ENCODE measurements at regions not wholly inside any gene's neighbourhood (a gene's known extent, or its start where the extent isn't known, plus 50 kb on each side); places are given as distances from the start of the nearest gene placed in this dataset.

DNA sequence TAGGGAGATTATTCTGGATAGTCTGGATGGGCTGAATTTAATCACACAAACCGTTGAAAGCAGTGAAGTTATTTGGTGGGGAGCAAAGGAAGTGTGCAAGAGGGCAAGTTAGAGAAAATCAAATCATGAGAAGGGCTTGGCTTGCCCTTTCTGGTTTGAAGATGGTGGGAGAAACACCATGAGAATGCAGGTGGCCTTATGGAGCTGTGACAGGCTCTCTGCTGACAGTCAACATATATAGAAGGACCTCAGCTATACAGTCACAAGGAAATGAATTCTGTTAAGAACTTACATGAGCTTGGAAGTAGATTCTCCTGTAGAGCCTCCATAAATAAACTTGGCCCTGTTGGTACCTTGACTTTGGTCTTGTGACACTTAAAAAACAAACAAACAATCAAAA lies 72.3 kb downstream of the GMNC start:
- no peak for DNase-seq
- Mint-ChIP-seq H3K27me3 (no peaks in the 10 kb centered on the region), H3K36me3 (no peaks in the 10 kb centered on the region), H3K9me3 (no peaks in the 10 kb centered on the region), H3K27ac (no peak overlapping the region), H3K4me3 (no peak overlapping the region), H3K4me1 (no peaks in the 10 kb centered on the region)
- CTCF ChIA-PET = no interaction called here

DNA sequence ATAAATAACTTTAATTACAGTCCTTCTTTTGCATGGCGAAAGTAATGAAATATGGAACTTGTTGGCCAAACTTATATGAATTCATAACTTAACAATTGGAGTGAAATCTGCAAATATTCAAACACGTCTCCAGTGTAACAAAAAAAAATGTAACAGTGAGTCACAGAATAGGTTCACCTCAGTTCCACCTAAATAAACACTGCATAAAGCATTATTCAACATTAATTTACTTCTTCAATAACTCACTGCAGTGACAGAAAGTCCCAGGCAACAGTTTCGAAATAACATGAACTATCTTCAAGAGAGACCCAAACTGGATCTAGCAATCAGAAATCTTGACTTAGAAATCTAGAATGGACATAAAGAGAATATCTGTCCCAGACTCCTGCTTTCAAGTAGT lies 75.6 kb downstream of the GMNC start:
- Mint-ChIP-seq H3K36me3 (no peaks in the 10 kb centered on the region), H3K4me1 (no peaks in the 10 kb centered on the region), H3K27me3 (no peaks in the 10 kb centered on the region), H3K4me3 (no peak overlapping the region), H3K27ac (no peak overlapping the region), H3K9me3 (no peaks in the 10 kb centered on the region)
- CTCF ChIA-PET = no interaction called here
- DNase-seq = no peak

DNA sequence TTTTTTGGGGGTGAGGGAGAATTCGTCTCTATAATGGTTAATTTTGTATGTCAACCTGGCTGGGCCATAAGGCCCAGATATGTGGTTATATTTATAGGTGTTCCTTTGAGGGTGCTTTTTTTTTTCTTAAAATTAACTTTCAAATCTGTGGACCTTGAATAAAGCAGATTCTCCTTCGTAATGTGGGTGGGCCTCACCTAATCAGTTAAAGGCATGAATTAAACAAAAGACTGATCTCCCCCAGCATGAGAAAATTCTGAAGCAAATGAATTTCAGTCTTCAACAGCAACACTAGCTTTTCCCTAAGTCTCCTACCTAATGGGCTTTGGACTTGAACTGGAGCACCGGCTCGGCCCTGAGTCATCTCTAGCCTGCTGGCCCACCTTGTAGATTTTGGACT lies 77.4 kb downstream of the GMNC start:
- H3K4me3 Mint-ChIP-seq = no peak overlapping the region
- CTCF ChIA-PET = no interaction called here
- no peaks in the 10 kb centered on the region for H3K36me3 Mint-ChIP-seq
- DNase-seq = no peak
- no peaks in the 10 kb centered on the region for H3K27me3 Mint-ChIP-seq
- no peaks in the 10 kb centered on the region for H3K4me1 Mint-ChIP-seq
- H3K27ac Mint-ChIP-seq = no peak overlapping the region
- H3K9me3 Mint-ChIP-seq = no peaks in the 10 kb centered on the region

DNA sequence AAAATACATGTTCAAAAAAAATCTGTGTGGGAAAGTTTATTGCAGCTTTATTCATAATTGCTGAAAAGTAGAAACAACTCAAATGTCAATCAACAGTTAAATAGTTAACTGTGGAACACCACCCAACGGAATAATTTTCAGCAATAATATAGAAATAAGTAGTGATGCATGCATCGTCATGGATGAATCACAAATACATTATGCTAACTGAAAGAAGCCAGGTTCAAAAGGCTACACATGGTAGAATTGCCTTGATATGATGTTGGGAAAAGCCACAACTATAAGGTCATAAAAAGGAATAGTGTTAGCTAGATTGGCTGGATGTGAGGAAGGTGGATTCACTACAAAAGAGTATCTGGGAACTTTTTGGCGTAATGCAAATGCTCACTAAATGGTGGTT lies 82.0 kb downstream of the GMNC start:
- Mint-ChIP-seq H3K4me1 (no peaks in the 10 kb centered on the region), H3K27ac (no peak overlapping the region), H3K27me3 (no peaks in the 10 kb centered on the region), H3K4me3 (no peak overlapping the region), H3K9me3 (no peaks in the 10 kb centered on the region), H3K36me3 (no peaks in the 10 kb centered on the region)
- no peak for DNase-seq
- CTCF ChIA-PET = no interaction called here

DNA sequence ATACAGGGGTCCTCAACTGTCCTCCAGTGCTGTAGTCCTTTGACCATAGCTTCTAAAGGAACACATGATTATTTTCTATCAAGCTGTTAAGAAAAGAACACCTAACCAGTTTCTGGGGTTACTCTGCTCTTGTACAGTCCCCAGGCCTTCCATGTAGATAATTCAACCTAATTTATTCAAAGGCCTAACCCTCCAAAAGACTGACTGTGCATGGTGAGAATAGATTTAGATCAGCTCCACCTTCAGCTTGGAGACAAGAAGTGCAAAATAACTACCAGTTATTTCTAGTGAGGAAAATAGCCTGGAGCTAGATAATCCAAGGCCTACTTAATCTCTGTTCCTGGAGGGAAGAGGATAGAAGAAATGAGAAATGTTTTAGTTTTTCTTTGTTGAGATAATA lies 87.9 kb downstream of the GMNC start:
- H3K36me3 Mint-ChIP-seq = no peaks in the 10 kb centered on the region
- H3K4me1 Mint-ChIP-seq = no peaks in the 10 kb centered on the region
- DNase-seq = no peak
- no peaks in the 10 kb centered on the region for H3K27me3 Mint-ChIP-seq
- CTCF ChIA-PET = no interaction called here
- H3K27ac Mint-ChIP-seq = no peak overlapping the region
- no peaks in the 10 kb centered on the region for H3K9me3 Mint-ChIP-seq
- H3K4me3 Mint-ChIP-seq = no peak overlapping the region

DNA sequence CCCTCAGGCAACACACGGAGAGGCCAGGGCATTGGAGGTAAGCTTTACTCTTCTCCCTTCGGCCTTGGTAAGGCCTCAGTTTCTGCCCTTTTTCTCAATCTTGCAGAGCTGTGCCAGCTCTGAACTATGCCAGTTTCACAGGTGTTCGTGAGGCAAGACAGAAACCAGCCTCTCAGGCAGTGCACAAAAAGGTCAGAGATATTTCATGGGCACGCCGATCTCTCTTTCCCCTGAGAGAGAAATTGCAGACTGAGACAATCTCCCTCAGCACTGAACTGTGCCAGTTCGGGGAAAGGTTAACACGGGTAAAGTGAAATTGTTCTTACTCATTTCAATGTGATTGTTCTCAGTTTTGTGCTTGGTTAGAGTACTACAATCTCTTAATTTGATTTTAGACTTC lies 88.5 kb downstream of the GMNC start:
- H3K27ac Mint-ChIP-seq = no peak overlapping the region
- no peaks in the 10 kb centered on the region for H3K4me1 Mint-ChIP-seq
- CTCF ChIA-PET = interaction anchor here (0.6 kb wide), 1 partner anchor 173 kb away, joined by 3 read pairs; no protein-coding TSS in a partner anchor
- H3K36me3 Mint-ChIP-seq = no peaks in the 10 kb centered on the region
- no peaks in the 10 kb centered on the region for H3K27me3 Mint-ChIP-seq
- no peak overlapping the region for H3K4me3 Mint-ChIP-seq
- DNase-seq = no peak
- H3K9me3 Mint-ChIP-seq = no peaks in the 10 kb centered on the region

DNA sequence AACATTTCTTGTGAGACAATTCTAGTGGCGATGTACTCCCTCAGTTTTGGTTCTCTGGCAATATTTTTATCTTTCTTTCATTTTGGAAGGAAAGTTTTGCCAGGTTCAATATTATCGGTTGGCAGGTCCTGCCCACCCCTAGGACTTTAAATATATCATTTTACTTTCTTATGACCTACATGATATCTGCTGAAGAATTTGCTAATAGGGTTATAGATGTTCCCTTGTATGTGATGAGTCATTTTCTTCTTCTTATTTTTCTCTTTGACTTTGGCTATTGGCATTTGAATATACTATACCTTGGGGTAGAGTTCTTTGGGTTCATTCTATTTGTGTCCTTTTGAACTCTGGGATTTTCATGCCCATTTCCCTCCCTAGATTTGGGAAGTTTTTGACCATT lies 89.7 kb downstream of the GMNC start:
- H3K27me3 Mint-ChIP-seq = no peaks in the 10 kb centered on the region
- DNase-seq = no peak
- no peaks in the 10 kb centered on the region for H3K4me1 Mint-ChIP-seq
- CTCF ChIA-PET = no interaction called here
- no peaks in the 10 kb centered on the region for H3K9me3 Mint-ChIP-seq
- H3K36me3 Mint-ChIP-seq = no peaks in the 10 kb centered on the region
- H3K27ac Mint-ChIP-seq = no peak overlapping the region
- no peak overlapping the region for H3K4me3 Mint-ChIP-seq

DNA sequence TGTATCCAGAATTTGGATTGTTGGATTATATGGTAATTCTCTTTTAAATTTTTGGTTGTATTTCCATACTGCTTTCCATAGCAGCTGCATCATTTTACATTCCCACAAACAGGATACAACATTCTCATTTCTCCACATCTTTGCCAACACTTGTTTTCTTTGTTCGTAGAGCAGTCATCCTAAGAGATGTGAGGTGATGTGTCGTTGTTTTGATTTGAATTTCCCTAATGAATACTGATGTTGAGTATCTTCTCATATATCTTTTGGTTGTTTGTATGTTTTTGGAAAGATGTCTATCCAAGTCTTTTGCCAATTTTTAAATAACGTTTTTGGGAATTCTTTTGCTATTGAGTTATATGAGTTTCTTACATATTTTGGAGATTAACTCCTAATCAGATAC lies 93.6 kb downstream of the GMNC start:
- CTCF ChIA-PET = no interaction called here
- H3K27me3 Mint-ChIP-seq = no peaks in the 10 kb centered on the region
- DNase-seq = no peak
- no peaks in the 10 kb centered on the region for H3K36me3 Mint-ChIP-seq
- H3K4me3 Mint-ChIP-seq = no peak overlapping the region
- H3K4me1 Mint-ChIP-seq = no peaks in the 10 kb centered on the region
- H3K9me3 Mint-ChIP-seq = no peaks in the 10 kb centered on the region
- H3K27ac Mint-ChIP-seq = no peak overlapping the region

DNA sequence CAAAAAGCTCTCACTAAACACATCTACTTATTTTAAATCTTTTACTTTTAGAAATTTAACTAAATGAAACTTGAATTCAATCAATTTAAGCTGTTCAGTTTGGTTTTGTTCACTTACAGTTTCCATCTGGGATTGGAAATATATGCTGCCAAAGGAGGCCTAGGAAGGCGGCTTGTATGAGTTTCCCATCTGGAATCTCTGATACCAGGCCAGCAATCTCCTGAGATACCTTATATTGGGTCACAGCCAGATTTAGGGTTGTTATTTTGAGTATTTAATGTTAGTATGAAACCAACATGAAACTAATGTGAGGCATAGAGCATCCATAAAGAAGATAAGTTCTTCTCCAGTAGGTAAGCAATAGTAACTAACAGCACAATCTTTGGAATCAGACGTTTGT lies 94.6 kb downstream of the GMNC start:
- no peak for DNase-seq
- Mint-ChIP-seq H3K27me3 (no peaks in the 10 kb centered on the region), H3K4me1 (no peaks in the 10 kb centered on the region), H3K36me3 (no peaks in the 10 kb centered on the region), H3K4me3 (no peak overlapping the region), H3K27ac (no peak overlapping the region), H3K9me3 (no peaks in the 10 kb centered on the region)
- CTCF ChIA-PET = interaction anchor here (1.2 kb wide), 1 partner anchor 67 kb away, joined by 3 read pairs; no protein-coding TSS in a partner anchor

DNA sequence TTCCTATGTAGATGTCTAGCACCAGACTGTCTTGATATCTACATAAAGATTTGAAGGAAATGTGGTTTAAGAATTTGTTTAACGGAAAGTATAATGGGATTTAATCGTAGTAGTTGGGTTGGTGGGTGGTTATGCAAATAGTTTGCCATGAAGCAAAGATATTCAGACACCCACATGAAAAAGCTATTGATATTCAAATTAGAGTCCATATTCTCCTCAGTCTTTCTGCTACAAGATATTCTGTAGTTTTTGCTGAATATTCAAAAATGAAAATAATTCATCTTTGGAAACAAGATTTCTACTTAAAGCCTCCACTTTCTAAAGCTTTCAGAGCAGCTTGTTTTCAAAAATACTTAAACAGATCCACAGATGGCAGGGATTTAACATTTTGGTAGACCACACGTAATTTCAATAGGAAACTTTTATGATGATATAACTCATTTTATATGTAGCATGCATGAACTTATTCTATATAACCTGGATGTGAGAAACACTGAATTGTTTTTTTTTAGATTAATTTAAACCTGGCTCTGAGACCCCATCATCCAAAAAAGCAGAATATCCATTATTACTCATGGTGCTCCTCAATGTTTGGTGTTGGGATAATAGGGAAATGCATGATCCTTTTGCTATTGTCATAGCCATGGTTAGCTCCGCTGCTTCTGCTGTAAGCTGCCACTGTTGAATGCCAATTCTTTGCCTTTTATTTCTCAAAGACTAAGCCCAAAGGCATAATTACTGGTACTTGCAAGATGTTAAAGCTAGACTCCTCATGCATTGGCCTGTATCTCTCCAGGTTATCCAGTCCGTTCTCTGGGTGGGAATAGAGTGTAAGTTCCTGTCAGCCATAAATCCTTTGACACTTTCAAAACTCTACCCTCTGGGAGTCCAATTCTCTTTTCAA lies 98.0 kb downstream of the GMNC start:
- CTCF ChIA-PET = no interaction called here
- Mint-ChIP-seq H3K36me3 (no peaks in the 10 kb centered on the region), H3K27me3 (no peaks in the 10 kb centered on the region)

DNA sequence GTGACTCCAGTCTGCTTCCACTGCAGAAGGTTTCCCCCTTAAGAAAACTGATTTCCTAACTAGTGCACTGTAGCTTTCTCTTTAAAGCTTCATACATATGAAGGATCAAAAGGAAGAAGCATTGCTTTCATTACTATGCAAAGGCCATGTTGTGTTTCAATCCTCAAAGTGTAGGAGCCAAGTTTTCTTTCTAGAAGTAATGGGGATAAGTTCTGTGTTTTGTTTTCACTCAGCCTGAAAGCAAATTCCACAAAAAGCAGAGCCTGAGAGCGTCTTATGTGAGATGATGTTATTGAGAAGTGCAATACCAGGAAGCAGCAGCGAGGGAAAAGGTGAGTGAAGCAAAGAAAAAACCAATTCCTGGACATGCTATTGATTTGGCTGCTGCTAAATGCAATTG lies 99.7 kb downstream of the GMNC start:
- no peaks in the 10 kb centered on the region for H3K4me1 Mint-ChIP-seq
- H3K4me3 Mint-ChIP-seq = no peak overlapping the region
- no peaks in the 10 kb centered on the region for H3K36me3 Mint-ChIP-seq
- no peak overlapping the region for H3K27ac Mint-ChIP-seq
- CTCF ChIA-PET = no interaction called here
- H3K9me3 Mint-ChIP-seq = no peaks in the 10 kb centered on the region
- no peaks in the 10 kb centered on the region for H3K27me3 Mint-ChIP-seq
- no peak for DNase-seq

More for the DNA sequence above, 98.0 kb downstream of the GMNC start:
- Mint-ChIP-seq H3K9me3 (no peaks in the 10 kb centered on the region), H3K4me3 (no peak overlapping the region), H3K4me1 (no peaks in the 10 kb centered on the region), H3K27ac (no peak overlapping the region)
- no peak for DNase-seq

DNA sequence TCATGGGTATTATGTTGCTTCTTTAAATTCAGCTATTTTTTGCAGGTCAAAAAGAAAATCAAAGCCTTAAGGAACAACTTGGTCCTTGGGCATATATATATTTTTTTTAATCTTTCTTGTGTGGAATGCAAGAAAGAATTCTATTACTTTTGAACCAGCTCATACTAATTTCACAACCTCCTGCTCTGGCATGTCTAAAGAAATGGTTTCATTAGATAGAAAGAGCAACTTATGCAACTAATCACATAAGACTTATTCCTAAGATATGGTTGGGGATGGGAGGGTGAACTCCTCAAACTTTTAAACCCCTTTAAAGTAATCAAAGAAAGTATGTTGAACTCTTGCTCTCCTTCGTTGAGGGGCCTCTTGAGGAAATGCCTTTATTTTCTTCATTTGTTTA lies 114.9 kb downstream of the GMNC start:
- no peak for DNase-seq
- CTCF ChIA-PET = no interaction called here
- no peaks in the 10 kb centered on the region for H3K9me3 Mint-ChIP-seq
- H3K27me3 Mint-ChIP-seq = no peaks in the 10 kb centered on the region
- no peaks in the 10 kb centered on the region for H3K4me1 Mint-ChIP-seq
- no peak overlapping the region for H3K27ac Mint-ChIP-seq
- no peaks in the 10 kb centered on the region for H3K36me3 Mint-ChIP-seq
- no peak overlapping the region for H3K4me3 Mint-ChIP-seq

DNA sequence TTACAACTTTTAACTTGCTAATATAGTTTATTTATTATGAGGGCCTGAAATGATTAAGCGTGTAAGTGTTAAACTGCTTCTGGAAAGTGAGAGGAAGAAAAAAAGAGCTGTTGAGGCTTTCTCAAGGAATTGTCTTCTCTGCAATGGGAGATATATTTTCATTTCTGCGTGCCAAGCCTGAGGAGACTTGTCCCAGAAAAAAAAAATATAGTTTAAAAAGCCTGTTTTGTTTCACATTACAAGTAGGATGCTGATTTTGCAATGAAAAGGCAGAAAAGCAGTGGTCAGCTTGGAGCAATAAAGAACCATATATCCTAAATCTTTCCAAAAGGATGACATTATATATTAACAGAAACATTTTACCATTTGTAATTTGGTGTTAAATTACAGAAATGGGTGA lies 115.5 kb downstream of the GMNC start:
- Mint-ChIP-seq H3K27ac (no peak overlapping the region), H3K36me3 (no peaks in the 10 kb centered on the region), H3K4me1 (no peaks in the 10 kb centered on the region), H3K9me3 (no peaks in the 10 kb centered on the region), H3K27me3 (peaks cover under 1% of the 10 kb centered on the region), H3K4me3 (no peak overlapping the region)
- DNase-seq = no peak
- CTCF ChIA-PET = no interaction called here

DNA sequence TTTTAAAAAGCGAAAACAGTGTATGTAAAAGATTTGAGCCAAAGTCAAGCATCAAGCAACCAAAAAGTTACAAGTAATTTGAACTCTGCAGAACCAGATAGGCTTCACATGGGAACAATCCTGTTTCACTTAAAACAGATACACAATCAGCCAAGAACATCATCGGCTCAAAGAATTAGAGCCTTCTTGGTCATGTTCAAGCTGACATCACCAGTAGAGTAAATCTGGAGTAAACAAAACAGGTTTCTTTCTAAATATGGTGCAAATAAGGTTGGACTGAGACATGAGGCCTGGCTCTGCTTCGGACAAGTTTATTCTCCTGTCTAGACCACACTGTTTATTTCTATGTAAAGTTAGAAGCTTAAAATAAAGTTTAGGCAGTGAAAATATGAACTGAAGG lies 116.0 kb downstream of the GMNC start:
- H3K4me3 Mint-ChIP-seq = no peak overlapping the region
- H3K27ac Mint-ChIP-seq = no peak overlapping the region
- no peaks in the 10 kb centered on the region for H3K4me1 Mint-ChIP-seq
- no peaks in the 10 kb centered on the region for H3K36me3 Mint-ChIP-seq
- no peak for DNase-seq
- CTCF ChIA-PET = no interaction called here
- no peaks in the 10 kb centered on the region for H3K9me3 Mint-ChIP-seq
- H3K27me3 Mint-ChIP-seq = peaks cover 4% of the 10 kb centered on the region

DNA sequence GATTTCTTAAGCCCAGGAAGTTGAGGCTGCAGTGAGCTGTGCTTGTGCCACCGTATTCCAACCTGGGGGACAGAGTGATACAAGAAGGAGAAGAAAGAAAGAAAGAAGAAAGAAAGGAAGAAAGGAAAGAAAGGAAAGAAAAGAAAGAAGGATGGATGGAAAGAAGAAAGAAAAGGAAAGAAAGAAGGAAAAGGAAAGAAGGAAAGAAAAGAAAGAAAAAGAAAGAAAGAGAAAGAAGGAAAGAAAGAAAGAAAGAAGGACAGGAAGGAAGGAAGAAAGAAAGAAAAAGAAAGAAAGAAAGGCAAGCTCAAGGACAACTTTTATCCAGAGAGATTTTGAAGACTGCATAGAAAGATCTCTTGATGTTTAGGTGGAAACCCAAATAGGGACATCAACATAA lies 120.7 kb downstream of the GMNC start:
- DNase-seq = no peak
- Mint-ChIP-seq H3K4me1 (no peaks in the 10 kb centered on the region), H3K27ac (no peak overlapping the region), H3K9me3 (no peaks in the 10 kb centered on the region), H3K36me3 (no peaks in the 10 kb centered on the region), H3K27me3 (peaks cover 4% of the 10 kb centered on the region), H3K4me3 (no peak overlapping the region)
- CTCF ChIA-PET = no interaction called here

All from activated naive CD4-positive, alpha-beta T cell treated with anti-CD3 and anti-CD28 coated beads, Interleukin-2, amount 10 ng/mL, durations not matched to agents 7 days and 5 days (primary cell).